ENCODE measurements at regions not wholly inside any gene's neighbourhood (a gene's known extent, or its start where the extent isn't known, plus 50 kb on each side); places are given as distances from the start of the nearest gene placed in this dataset.

GRCh38 chr11:8800520-8801110 is 110.4 kb upstream of the AKIP1 start:
- no peaks in the 10 kb centered on the region for H3K27me3 ChIP-seq (ENCODE audit: control insufficient read depth in 3 of 3, insufficient read depth in 3 of 3, low read depth in 1 of 3, low read length in 3 of 3)
- no peak overlapping the region for H3K18ac ChIP-seq (ENCODE audit: low read length)
- H3K4me2 ChIP-seq (ENCODE audit: insufficient read depth, low read length, poor library complexity, severe bottlenecking): no peak overlapping the region
- peaks cover 8 to 70% of the 10 kb centered on the region in 2 donors for H3K36me3 ChIP-seq (replicated peaks in 1 of 2; ENCODE audit: control insufficient read depth in 2 of 2, insufficient read depth in 2 of 2, low read length in 2 of 2)
- H3K4me1 ChIP-seq (ENCODE audit: control insufficient read depth in 2 of 2, insufficient read depth in 1 of 2, low read depth in 1 of 2, low read length in 2 of 2): no peaks in the 10 kb centered on the region
- peaks cover 4% of the 10 kb centered on the region for H3K79me1 ChIP-seq (ENCODE audit: low read depth, low read length)
- no peak for DNase-seq (ENCODE audit: low spot score)
- no peak overlapping the region for H2AFZ ChIP-seq (ENCODE audit: low read length)
- H2AK5ac ChIP-seq (ENCODE audit: low read depth, low read length): no peak overlapping the region
- no peak overlapping the region for H4K91ac ChIP-seq (ENCODE audit: low read depth, low read length, poor library complexity)
- no peak overlapping the region for H3K27ac ChIP-seq (replicated peaks; ENCODE audit: low read length)
- no peak overlapping the region for H2BK15ac ChIP-seq (ENCODE audit: low read length)
- no peaks in the 10 kb centered on the region for H3K9me3 ChIP-seq (replicated peaks in 1 of 2; ENCODE audit: control insufficient read depth in 2 of 2, insufficient read depth in 1 of 2, low read depth in 1 of 2, low read length in 2 of 2)
- no peak overlapping the region for H2BK5ac ChIP-seq (ENCODE audit: low read length)
- H4K8ac ChIP-seq (ENCODE audit: low read depth, low read length): no peak overlapping the region
- H3K4ac ChIP-seq (ENCODE audit: low read length): no peak overlapping the region
- H2BK12ac ChIP-seq (ENCODE audit: low read length): no peak overlapping the region
- no CpG with 5 or more reads among the region's 1 CpG for WGBS, 2 donors (ENCODE audit: extremely low coverage in 2 of 2, insufficient read length in 2 of 2, insufficient replicate concordance in 1 of 2)
- no peak overlapping the region for H3K9ac ChIP-seq (ENCODE audit: low read depth, low read length, poor library complexity)
- H3K14ac ChIP-seq (ENCODE audit: low read length): no peak overlapping the region
- no peak overlapping the region for H3K23ac ChIP-seq (ENCODE audit: low read depth, low read length, poor library complexity)
- no peak overlapping the region for H3K4me3 ChIP-seq (ENCODE audit: low read length in 2 of 2)
- no peak overlapping the region for H2BK120ac ChIP-seq (ENCODE audit: low read depth, low read length)

- Histone ChIP-seq H2BK5ac (ENCODE audit: low read length) (no peak overlapping the region), H3K4me1 (ENCODE audit: control insufficient read depth in 2 of 2, insufficient read depth in 1 of 2, low read depth in 1 of 2, low read length in 2 of 2) (peaks cover 0 to 3% of the 10 kb centered on the region in 2 donors), H3K4me2 (ENCODE audit: insufficient read depth, low read length, poor library complexity, severe bottlenecking) (no peak overlapping the region), H3K4me3 (ENCODE audit: low read length in 2 of 2) (no peak overlapping the region), H3K23ac (ENCODE audit: low read depth, low read length, poor library complexity) (no peak overlapping the region), H3K27me3 (ENCODE audit: control insufficient read depth in 3 of 3, insufficient read depth in 3 of 3, low read depth in 1 of 3, low read length in 3 of 3) (no peaks in the 10 kb centered on the region), H3K27ac (replicated peaks; ENCODE audit: low read length) (no peak overlapping the region), H2BK15ac (ENCODE audit: low read length) (no peak overlapping the region), H3K14ac (ENCODE audit: low read length) (no peak overlapping the region), H2AK5ac (ENCODE audit: low read depth, low read length) (no peak overlapping the region), H3K79me1 (ENCODE audit: low read depth, low read length) (peaks cover 5% of the 10 kb centered on the region), H3K18ac (ENCODE audit: low read length) (no peak overlapping the region), H2BK120ac (ENCODE audit: low read depth, low read length) (no peak overlapping the region), H3K9me3 (replicated peaks in 1 of 2; ENCODE audit: control insufficient read depth in 2 of 2, insufficient read depth in 1 of 2, low read depth in 1 of 2, low read length in 2 of 2) (no peaks in the 10 kb centered on the region), H3K9ac (ENCODE audit: low read depth, low read length, poor library complexity) (no peak overlapping the region), H3K36me3 (replicated peaks in 1 of 2; ENCODE audit: control insufficient read depth in 2 of 2, insufficient read depth in 2 of 2, low read length in 2 of 2) (peaks cover 8 to 69% of the 10 kb centered on the region in 2 donors), H4K8ac (ENCODE audit: low read depth, low read length) (no peak overlapping the region), H2BK12ac (ENCODE audit: low read length) (no peak overlapping the region), H4K91ac (ENCODE audit: low read depth, low read length, poor library complexity) (no peak overlapping the region), H2AFZ (ENCODE audit: low read length) (no peak overlapping the region), H3K4ac (ENCODE audit: low read length) (no peak overlapping the region)
- no CpG with 5 or more reads among the region's 9 CpGs for WGBS, 2 donors (ENCODE audit: extremely low coverage in 2 of 2, insufficient read length in 2 of 2, insufficient replicate concordance in 1 of 2)
- no peak for DNase-seq (ENCODE audit: low spot score)
Observed at GRCh38 chr11:8801121-8801520, 109.9 kb upstream of the AKIP1 start.

- no peaks in the 10 kb centered on the region for H3K9me3 ChIP-seq (replicated peaks in 1 of 2; ENCODE audit: control insufficient read depth in 2 of 2, insufficient read depth in 1 of 2, low read depth in 1 of 2, low read length in 2 of 2)
- H3K4me2 ChIP-seq (ENCODE audit: insufficient read depth, low read length, poor library complexity, severe bottlenecking): no peak overlapping the region
- WGBS, 2 donors (ENCODE audit: extremely low coverage in 2 of 2, insufficient read length in 2 of 2, insufficient replicate concordance in 1 of 2): no CpG with 5 or more reads among the region's 5 CpGs
- no peak overlapping the region for H4K8ac ChIP-seq (ENCODE audit: low read depth, low read length)
- peaks cover 10 to 68% of the 10 kb centered on the region in 2 donors for H3K36me3 ChIP-seq (replicated peaks in 1 of 2; ENCODE audit: control insufficient read depth in 2 of 2, insufficient read depth in 2 of 2, low read length in 2 of 2)
- no peak overlapping the region for H3K23ac ChIP-seq (ENCODE audit: low read depth, low read length, poor library complexity)
- no peak overlapping the region for H3K14ac ChIP-seq (ENCODE audit: low read length)
- H4K91ac ChIP-seq (ENCODE audit: low read depth, low read length, poor library complexity): no peak overlapping the region
- peaks cover 5% of the 10 kb centered on the region for H3K79me1 ChIP-seq (ENCODE audit: low read depth, low read length)
- H2BK15ac ChIP-seq (ENCODE audit: low read length): no peak overlapping the region
- no peak overlapping the region for H2AK5ac ChIP-seq (ENCODE audit: low read depth, low read length)
- H3K4ac ChIP-seq (ENCODE audit: low read length): no peak overlapping the region
- H3K9ac ChIP-seq (ENCODE audit: low read depth, low read length, poor library complexity): no peak overlapping the region
- no peak overlapping the region for H3K27ac ChIP-seq (replicated peaks; ENCODE audit: low read length)
- no peak overlapping the region for H2AFZ ChIP-seq (ENCODE audit: low read length)
- no peak overlapping the region for H2BK120ac ChIP-seq (ENCODE audit: low read depth, low read length)
- H2BK5ac ChIP-seq (ENCODE audit: low read length): no peak overlapping the region
- peaks cover 0 to 11% of the 10 kb centered on the region in 2 donors for H3K4me1 ChIP-seq (ENCODE audit: control insufficient read depth in 2 of 2, insufficient read depth in 1 of 2, low read depth in 1 of 2, low read length in 2 of 2)
- no peak for DNase-seq (ENCODE audit: low spot score)
- no peak overlapping the region for H3K4me3 ChIP-seq (ENCODE audit: low read length in 2 of 2)
- no peaks in the 10 kb centered on the region for H3K27me3 ChIP-seq (ENCODE audit: control insufficient read depth in 3 of 3, insufficient read depth in 3 of 3, low read depth in 1 of 3, low read length in 3 of 3)
- no peak overlapping the region for H2BK12ac ChIP-seq (ENCODE audit: low read length)
- no peak overlapping the region for H3K18ac ChIP-seq (ENCODE audit: low read length)
Observed at GRCh38 chr11:8802251-8802650, 108.7 kb upstream of the AKIP1 start.

- H3K79me1 ChIP-seq (ENCODE audit: low read depth, low read length): peaks cover 6% of the 10 kb centered on the region
- no peak overlapping the region for H3K18ac ChIP-seq (ENCODE audit: low read length)
Observed at GRCh38 chr11:8803973-8804372, 107.0 kb upstream of the AKIP1 start.

More at GRCh38 chr11:8803973-8804372, 107.0 kb upstream of the AKIP1 start:
- no peak overlapping the region for H4K91ac ChIP-seq (ENCODE audit: low read depth, low read length, poor library complexity)
- no peak overlapping the region for H3K23ac ChIP-seq (ENCODE audit: low read depth, low read length, poor library complexity)
- no peak overlapping the region for H3K4ac ChIP-seq (ENCODE audit: low read length)
- H4K8ac ChIP-seq (ENCODE audit: low read depth, low read length): no peak overlapping the region
- no peak overlapping the region for H2BK120ac ChIP-seq (ENCODE audit: low read depth, low read length)
- no peaks in the 10 kb centered on the region for H3K27me3 ChIP-seq (ENCODE audit: control insufficient read depth in 3 of 3, insufficient read depth in 3 of 3, low read depth in 1 of 3, low read length in 3 of 3)
- H2AK5ac ChIP-seq (ENCODE audit: low read depth, low read length): no peak overlapping the region
- no CpG with 5 or more reads among the region's 6 CpGs for WGBS, 2 donors (ENCODE audit: extremely low coverage in 2 of 2, insufficient read length in 2 of 2, insufficient replicate concordance in 1 of 2)
- H3K4me2 ChIP-seq (ENCODE audit: insufficient read depth, low read length, poor library complexity, severe bottlenecking): no peak overlapping the region
- H3K36me3 ChIP-seq (replicated peaks in 1 of 2; ENCODE audit: control insufficient read depth in 2 of 2, insufficient read depth in 2 of 2, low read length in 2 of 2): peaks cover 8 to 72% of the 10 kb centered on the region in 2 donors
- H2BK15ac ChIP-seq (ENCODE audit: low read length): no peak overlapping the region
- DNase-seq (ENCODE audit: low spot score): no peak
- no peak overlapping the region for H2BK5ac ChIP-seq (ENCODE audit: low read length)
- no peak overlapping the region for H2AFZ ChIP-seq (ENCODE audit: low read length)
- no peak overlapping the region for H3K4me3 ChIP-seq (ENCODE audit: low read length in 2 of 2)
- no peak overlapping the region for H3K9ac ChIP-seq (ENCODE audit: low read depth, low read length, poor library complexity)
- no peak overlapping the region for H2BK12ac ChIP-seq (ENCODE audit: low read length)
- H3K27ac ChIP-seq (replicated peaks; ENCODE audit: low read length): no peak overlapping the region
- no peaks in the 10 kb centered on the region for H3K9me3 ChIP-seq (replicated peaks in 1 of 2; ENCODE audit: control insufficient read depth in 2 of 2, insufficient read depth in 1 of 2, low read depth in 1 of 2, low read length in 2 of 2)
- no peak overlapping the region for H3K14ac ChIP-seq (ENCODE audit: low read length)
- peaks cover 5 to 26% of the 10 kb centered on the region in 2 donors for H3K4me1 ChIP-seq (ENCODE audit: control insufficient read depth in 2 of 2, insufficient read depth in 1 of 2, low read depth in 1 of 2, low read length in 2 of 2)
